ACHN (cell line): ENCODE measurements at regions not wholly inside any gene's neighbourhood (a gene's known extent, or its start where the extent isn't known, plus 50 kb on each side); places are given as distances from the start of the nearest gene placed in this dataset.
"Not testable (repeated sequence)": the region's sequence is repeated elsewhere in the genome, so short reads cannot be mapped to it uniquely, and the experiment has no call there.

Source experiments
- DNase-seq: peaks from one replicate; pipeline ENCODE4 v3.0.0-alpha.2; 2015
- in situ Hi-C: cut with HindIII; loops from 2 replicates; pipeline ENCODE4 v1.10.0; 2017; ENCODE audit warnings: low sequenced_read_pairs, low pct_ligation_motif_present, low pct_unique_long_range_greater_than_20kb

- in situ Hi-C loops, result no loop called here
- no peak for DNase-seq
Observed at GRCh38 chr2:60223859-60224258, 329.6 kb downstream of the BCL11A start.

GRCh38 chr2:60221098-60221497 is 332.4 kb downstream of the BCL11A start:
- in situ Hi-C loops, result no loop called here

GRCh38 chr2:60219536-60219935 is 333.9 kb downstream of the BCL11A start:
- no peak for DNase-seq
- in situ Hi-C loops, result no loop called here

More at GRCh38 chr2:60221098-60221497, 332.4 kb downstream of the BCL11A start:
- no peak for DNase-seq

GRCh38 chr2:60216452-60216995 is 336.9 kb downstream of the BCL11A start:
- DNase-seq, result no peak
- in situ Hi-C loops, result no loop called here

GRCh38 chr2:60215386-60215901 is 338.0 kb downstream of the BCL11A start:
- no peak for DNase-seq
- in situ Hi-C loops, result no loop called here

- DNase-seq, result no peak
- in situ Hi-C loops, result no loop called here
Observed at GRCh38 chr2:60214626-60214875, 338.9 kb downstream of the BCL11A start.

GRCh38 chr2:60213865-60214625 is 339.4 kb downstream of the BCL11A start:
- no peak for DNase-seq
- in situ Hi-C loops, result no loop called here

- in situ Hi-C loops, result no loop called here
- no peak for DNase-seq
Observed at GRCh38 chr2:60212181-60212945, 341.1 kb downstream of the BCL11A start.

- DNase-seq, in situ Hi-C loops: not testable (repeated sequence)
Observed at GRCh38 chr2:60189006-60189405, 364.4 kb downstream of the BCL11A start.

GRCh38 chr2:60175290-60175689 is 378.2 kb downstream of the BCL11A start:
- in situ Hi-C loops, result no loop called here
- no peak for DNase-seq

- no peak for DNase-seq
- in situ Hi-C loops, result no loop called here
Observed at GRCh38 chr2:60174146-60174545, 379.3 kb downstream of the BCL11A start.

GRCh38 chr2:60172801-60173200 is 380.7 kb downstream of the BCL11A start:
- in situ Hi-C loops, result no loop called here
- DNase-seq, result no peak

- DNase-seq, result no peak
- in situ Hi-C loops, result no loop called here
Observed at GRCh38 chr2:60170272-60170671, 383.2 kb downstream of the BCL11A start.

- no peak for DNase-seq
- in situ Hi-C loops, result no loop called here
Observed at GRCh38 chr2:60168247-60168646, 385.2 kb downstream of the BCL11A start.

- no peak for DNase-seq
Observed at GRCh38 chr2:60167089-60167488, 386.4 kb downstream of the BCL11A start.

GRCh38 chr2:60163691-60164090 is 389.8 kb downstream of the BCL11A start:
- in situ Hi-C loops, result no loop called here
- DNase-seq, result no peak

More at GRCh38 chr2:60167089-60167488, 386.4 kb downstream of the BCL11A start:
- in situ Hi-C loops, result no loop called here

- in situ Hi-C loops, result no loop called here
- no peak for DNase-seq
Observed at GRCh38 chr2:60159519-60159918, 393.9 kb downstream of the BCL11A start.

GRCh38 chr2:60158262-60158661 is 395.2 kb downstream of the BCL11A start:
- in situ Hi-C loops, result no loop called here
- no peak for DNase-seq

- DNase-seq, result no peak
- in situ Hi-C loops, result no loop called here
Observed at GRCh38 chr2:60157283-60157682, 396.2 kb downstream of the BCL11A start.

GRCh38 chr2:60154142-60154541 is 399.3 kb downstream of the BCL11A start:
- in situ Hi-C loops, result no loop called here
- DNase-seq, result no peak
